ENCODE measurements at regions not wholly inside any gene's neighbourhood (a gene's known extent, or its start where the extent isn't known, plus 50 kb on each side); places are given as distances from the start of the nearest gene placed in this dataset.
"Not testable (repeated sequence)": the region's sequence is repeated elsewhere in the genome, so short reads cannot be mapped to it uniquely, and the experiment has no call there.

DNA sequence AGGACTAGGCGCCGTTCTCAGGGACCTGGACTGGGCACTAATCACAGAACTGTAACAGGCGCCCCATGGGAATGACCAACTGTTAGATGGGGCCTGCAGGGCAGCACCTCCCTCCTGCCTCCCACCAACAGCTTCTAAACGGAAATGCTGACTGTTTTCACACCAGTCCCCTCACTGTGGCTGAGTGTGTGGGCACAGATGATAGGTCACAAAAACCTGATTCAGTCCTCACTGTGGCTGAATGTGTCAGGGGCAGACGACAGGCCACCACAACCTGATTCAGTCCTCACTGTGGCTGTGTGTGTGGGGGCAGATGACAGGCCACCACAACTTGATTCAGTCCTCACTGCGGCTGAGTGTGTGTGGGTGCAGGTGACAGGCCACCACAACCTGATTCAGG is 1499.9 kb upstream of the USP9Y start:
- H3K4me3 ChIP-seq (ENCODE audit: low read length); H3K27me3 Mint-ChIP-seq; H3K9me3 ChIP-seq (ENCODE audit: low read length); H3K36me3 Mint-ChIP-seq; H3K9me3 Mint-ChIP-seq; H3K27ac Mint-ChIP-seq; H3K4me1 ChIP-seq (ENCODE audit: insufficient read depth, low read length); H3K4me3 Mint-ChIP-seq; CTCF ChIA-PET; H3K27me3 ChIP-seq (ENCODE audit: insufficient read depth, low read length, poor library complexity, severe bottlenecking); H3K27ac ChIP-seq (ENCODE audit: low read depth, low read length); DNase-seq; H3K36me3 ChIP-seq (ENCODE audit: insufficient read depth, low read length); POLR2A ChIA-PET; H3K4me1 Mint-ChIP-seq: not testable (repeated sequence)

DNA sequence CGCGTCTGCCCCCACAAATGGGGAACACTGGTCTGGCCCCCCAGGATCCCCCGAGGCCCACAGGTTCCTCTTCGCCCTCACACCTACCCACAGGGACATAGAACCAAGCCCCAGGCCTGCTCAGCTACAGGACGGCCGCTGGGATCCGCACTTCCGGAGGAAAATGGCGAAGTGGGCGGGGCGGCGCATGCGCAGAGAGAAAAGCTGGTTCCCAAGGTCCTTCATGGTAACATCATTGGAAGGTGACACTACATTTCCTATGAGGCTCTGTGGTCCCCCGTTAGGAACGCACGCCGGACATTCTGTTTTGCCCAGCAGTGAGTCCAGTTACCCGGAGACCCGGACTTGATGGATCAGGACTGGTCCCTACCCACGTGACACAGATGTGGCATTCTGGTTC is 1486.2 kb upstream of the USP9Y start:
- CTCF ChIA-PET; H3K4me3 Mint-ChIP-seq; H3K4me3 ChIP-seq (ENCODE audit: low read length); H3K27me3 ChIP-seq (ENCODE audit: insufficient read depth, low read length, poor library complexity, severe bottlenecking); DNase-seq; H3K9me3 ChIP-seq (ENCODE audit: low read length); H3K4me1 ChIP-seq (ENCODE audit: insufficient read depth, low read length); POLR2A ChIA-PET; H3K9me3 Mint-ChIP-seq; H3K27me3 Mint-ChIP-seq; H3K36me3 ChIP-seq (ENCODE audit: insufficient read depth, low read length); H3K27ac ChIP-seq (ENCODE audit: low read depth, low read length); H3K36me3 Mint-ChIP-seq; H3K4me1 Mint-ChIP-seq; H3K27ac Mint-ChIP-seq: not testable (repeated sequence)
